Type B pancreatic cell (in vitro differentiated cells): ENCODE measurements at regions not wholly inside any gene's neighbourhood (a gene's known extent, or its start where the extent isn't known, plus 50 kb on each side); places are given as distances from the start of the nearest gene placed in this dataset.
A peak's percentile ranks its signal among the peaks of the same experiment; 100 is the strongest.

ENCODE experiments used
- DNase-seq: peaks from one replicate; pipeline ENCODE4 v3.0.0; 2021; ENCODE audit warnings: mixed read lengths; ENCODE audit not compliant: unreplicated experiment; ENCODE audit errors: extremely low spot score
- H3K27ac Mint-ChIP-seq: 2 replicates; pipeline ENCODE4 v1.8.0; 2021; ENCODE audit warnings: mild to moderate bottlenecking, mixed read lengths
- H3K27me3 Mint-ChIP-seq: 2 replicates; pipeline ENCODE4 v1.8.0; 2021; ENCODE audit warnings: mixed read lengths
- H3K36me3 Mint-ChIP-seq: 2 replicates; pipeline ENCODE4 v1.8.0; 2021; ENCODE audit warnings: mixed read lengths
- H3K4me1 Mint-ChIP-seq: one replicate; pipeline ENCODE4 v1.8.0; 2021; ENCODE audit warnings: mixed read lengths; ENCODE audit not compliant: unreplicated experiment
- H3K4me3 Mint-ChIP-seq: 2 replicates; pipeline ENCODE4 v1.8.0; 2021; ENCODE audit warnings: mild to moderate bottlenecking, mixed read lengths
- H3K9me3 Mint-ChIP-seq: 2 replicates; pipeline ENCODE4 v1.8.0; 2021; ENCODE audit warnings: mixed read lengths
- TF ChIP-seq, protein P1 (sequence below): fragments of 200-600 bp; sonication (generic); conservative IDR thresholded peaks from 2 replicates; pipeline ENCODE4 v1.5.0; 2021; ENCODE audit warnings: antibody characterized with exemption, mild to moderate bottlenecking

DNA sequence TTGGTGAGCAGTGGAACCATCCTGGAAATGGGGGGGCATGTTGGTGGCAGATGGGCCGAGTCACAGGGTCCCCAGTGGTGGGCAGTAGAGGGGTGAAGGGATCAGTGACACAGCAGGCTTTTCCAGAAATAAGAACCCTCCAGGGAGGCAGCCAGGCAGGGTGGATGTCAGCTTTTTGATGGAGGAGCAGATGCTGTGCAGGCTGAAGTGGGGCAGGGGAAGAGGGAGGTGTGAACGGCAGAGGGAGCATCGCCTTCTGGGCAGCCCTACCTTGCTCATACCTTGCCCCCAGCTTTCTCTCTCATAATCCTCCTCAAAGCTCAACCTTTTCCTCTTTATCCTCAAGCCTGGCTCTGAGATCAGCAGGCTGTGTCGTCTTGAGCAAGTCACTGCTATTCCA lies 131.8 kb upstream of the IPO9 start:
- no peaks in the 10 kb centered on the region for H3K27me3 Mint-ChIP-seq
- H3K27ac Mint-ChIP-seq = no peak overlapping the region
- H3K4me1 Mint-ChIP-seq = peaks cover 12% of the 10 kb centered on the region
- H3K9me3 Mint-ChIP-seq = no peaks in the 10 kb centered on the region
- TF ChIP-seq, protein P1, sequence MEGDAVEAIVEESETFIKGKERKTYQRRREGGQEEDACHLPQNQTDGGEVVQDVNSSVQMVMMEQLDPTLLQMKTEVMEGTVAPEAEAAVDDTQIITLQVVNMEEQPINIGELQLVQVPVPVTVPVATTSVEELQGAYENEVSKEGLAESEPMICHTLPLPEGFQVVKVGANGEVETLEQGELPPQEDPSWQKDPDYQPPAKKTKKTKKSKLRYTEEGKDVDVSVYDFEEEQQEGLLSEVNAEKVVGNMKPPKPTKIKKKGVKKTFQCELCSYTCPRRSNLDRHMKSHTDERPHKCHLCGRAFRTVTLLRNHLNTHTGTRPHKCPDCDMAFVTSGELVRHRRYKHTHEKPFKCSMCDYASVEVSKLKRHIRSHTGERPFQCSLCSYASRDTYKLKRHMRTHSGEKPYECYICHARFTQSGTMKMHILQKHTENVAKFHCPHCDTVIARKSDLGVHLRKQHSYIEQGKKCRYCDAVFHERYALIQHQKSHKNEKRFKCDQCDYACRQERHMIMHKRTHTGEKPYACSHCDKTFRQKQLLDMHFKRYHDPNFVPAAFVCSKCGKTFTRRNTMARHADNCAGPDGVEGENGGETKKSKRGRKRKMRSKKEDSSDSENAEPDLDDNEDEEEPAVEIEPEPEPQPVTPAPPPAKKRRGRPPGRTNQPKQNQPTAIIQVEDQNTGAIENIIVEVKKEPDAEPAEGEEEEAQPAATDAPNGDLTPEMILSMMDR = no peak
- no peaks in the 10 kb centered on the region for H3K36me3 Mint-ChIP-seq
- DNase-seq = no peak
- no peak overlapping the region for H3K4me3 Mint-ChIP-seq

DNA sequence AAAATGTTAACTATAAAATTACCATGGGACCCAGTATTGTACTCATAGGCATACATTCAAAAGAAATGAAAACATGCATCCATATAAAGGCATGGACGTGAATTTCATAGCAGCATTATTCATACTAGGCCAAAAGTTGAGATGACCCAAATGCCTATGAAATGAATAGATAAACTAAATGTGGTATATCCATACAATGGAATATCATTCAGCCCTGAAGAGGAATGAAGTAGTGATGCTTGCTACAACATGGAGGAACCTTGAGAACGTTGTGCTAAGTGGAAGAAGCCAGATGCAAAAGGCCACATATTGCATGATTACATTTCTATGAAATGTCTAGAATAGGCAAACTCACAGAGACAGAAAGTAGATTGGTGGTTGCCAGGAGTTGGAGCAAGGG lies 127.1 kb upstream of the IPO9 start:
- DNase-seq = no peak
- H3K9me3 Mint-ChIP-seq = no peaks in the 10 kb centered on the region
- no peak overlapping the region for H3K4me3 Mint-ChIP-seq
- peaks cover 3% of the 10 kb centered on the region for H3K36me3 Mint-ChIP-seq
- H3K4me1 Mint-ChIP-seq = peaks cover 28% of the 10 kb centered on the region
- H3K27ac Mint-ChIP-seq = no peak overlapping the region
- TF ChIP-seq, protein P1 = no peak
- no peaks in the 10 kb centered on the region for H3K27me3 Mint-ChIP-seq

DNA sequence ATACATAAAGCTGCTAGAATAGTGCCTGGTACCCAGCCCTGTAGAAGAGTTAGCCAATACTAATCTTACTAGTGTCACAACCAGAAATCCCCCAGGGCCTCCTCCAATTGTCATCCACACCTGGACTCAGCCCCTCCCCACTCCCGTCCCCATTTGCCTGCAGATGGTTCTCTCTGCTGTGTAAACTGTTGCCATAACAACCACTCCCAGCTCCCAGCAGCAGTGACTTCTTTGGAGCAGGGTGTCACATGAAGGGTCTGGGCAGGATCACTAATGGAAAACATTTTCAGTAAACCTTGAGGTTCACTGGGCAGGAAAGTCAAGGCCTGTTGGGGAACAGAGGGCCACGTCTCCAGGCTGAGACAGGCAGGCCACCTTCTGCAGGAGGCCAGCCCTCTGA lies 126.0 kb upstream of the IPO9 start:
- peak overlapping the region; percentile 36 for H3K4me3 Mint-ChIP-seq
- H3K27ac Mint-ChIP-seq = peak overlapping the region; percentile 85

GRCh38 chr1:201703621-201704438 lies 125.1 kb upstream of the IPO9 start:
- TF ChIP-seq, protein P1 = peak; percentile 99
- Mint-ChIP-seq H3K9me3 (no peaks in the 10 kb centered on the region), H3K27ac (no peak overlapping the region), H3K27me3 (no peaks in the 10 kb centered on the region), H3K4me1 (peaks cover 34% of the 10 kb centered on the region), H3K4me3 (no peak overlapping the region), H3K36me3 (peaks cover 3% of the 10 kb centered on the region)
- peak; percentile 88 for DNase-seq

More for the DNA sequence above, 126.0 kb upstream of the IPO9 start:
- DNase-seq = no peak
- H3K9me3 Mint-ChIP-seq = no peaks in the 10 kb centered on the region
- no peaks in the 10 kb centered on the region for H3K27me3 Mint-ChIP-seq
- peaks cover 3% of the 10 kb centered on the region for H3K36me3 Mint-ChIP-seq
- TF ChIP-seq, protein P1 = no peak
- H3K4me1 Mint-ChIP-seq = peaks cover 32% of the 10 kb centered on the region

DNA sequence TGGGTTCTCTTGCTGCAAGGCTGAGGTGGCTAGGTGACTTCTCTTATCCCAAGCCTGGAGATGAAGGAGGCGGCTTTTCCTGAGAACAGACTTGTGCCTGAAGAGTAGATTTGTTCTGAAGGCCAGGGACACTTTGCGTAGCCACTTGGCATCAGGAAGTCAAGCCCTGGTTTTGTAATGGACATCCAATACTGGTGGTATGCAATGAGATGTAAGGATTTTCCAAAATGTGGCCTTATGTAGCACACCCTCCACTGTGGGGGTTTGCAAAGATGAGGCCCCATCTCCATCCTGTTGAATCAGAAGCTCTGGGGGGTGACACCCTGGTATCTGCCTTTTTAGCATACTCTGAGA lies 124.5 kb upstream of the IPO9 start:
- H3K4me3 Mint-ChIP-seq = no peak overlapping the region
- peaks cover 34% of the 10 kb centered on the region for H3K4me1 Mint-ChIP-seq
- TF ChIP-seq, protein P1 = peak; percentile 0
- H3K27me3 Mint-ChIP-seq = no peaks in the 10 kb centered on the region
- peaks cover 3% of the 10 kb centered on the region for H3K36me3 Mint-ChIP-seq
- no peak for DNase-seq
- H3K9me3 Mint-ChIP-seq = no peaks in the 10 kb centered on the region
- H3K27ac Mint-ChIP-seq = no peak overlapping the region
